Stomach (tissue), 4 donors: ENCODE measurements at regions not wholly inside any gene's neighbourhood (a gene's known extent, or its start where the extent isn't known, plus 50 kb on each side); places are given as distances from the start of the nearest gene placed in this dataset.

Experiments
- POLR2A ChIP-seq, 4 donors: fragments of 450-650 bp; IDR thresholded peaks; one replicate each; pipeline ENCODE4 v1.6.1; 2016; ENCODE audit warnings: antibody characterized with exemption in 4 of 4, control low read depth in 2 of 4, mild to moderate bottlenecking in 1 of 4, moderate library complexity in 1 of 4
- POLR2AphosphoS5 ChIP-seq, 3 donors: sonication (generic); formaldehyde crosslinking; IDR thresholded peaks; one replicate each; pipeline ENCODE4 v1.6.1; 2016; ENCODE audit warnings: antibody characterized with exemption in 3 of 3
- TF ChIP-seq, protein P1 (sequence below), 7 experiments: fragments of 450-650 bp in 4 of 7; fragments of 200-600 bp in 3 of 7; sonication (generic) in 3 of 7; IDR thresholded peaks; one replicate each; pipeline ENCODE4 v1.5.1; 2016 to 2019; ENCODE audit warnings: antibody characterized with exemption in 7 of 7, control low read depth in 2 of 7, mild to moderate bottlenecking in 1 of 7

DNA sequence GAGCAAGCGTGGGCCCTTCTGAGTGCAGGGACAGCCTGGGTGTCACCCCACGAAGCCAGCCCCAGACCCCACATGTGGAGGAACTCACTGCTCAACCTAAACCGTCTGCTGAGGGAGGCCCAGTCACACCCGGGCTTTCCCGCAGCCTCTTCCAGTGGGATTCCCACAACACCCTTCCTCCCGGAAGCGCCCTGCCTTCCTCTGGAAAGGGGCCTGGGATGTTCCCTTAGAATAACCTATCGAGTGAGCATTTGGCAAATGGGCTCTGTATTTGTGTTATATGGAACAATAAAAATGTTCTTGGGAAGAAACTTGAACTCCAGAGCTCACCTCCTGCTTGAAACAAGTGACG is 100.0 kb upstream of the DUSP22 start:
- TF ChIP-seq POLR2A (IDR thresholded peaks at IDR 0.05) (no peak), POLR2AphosphoS5 (IDR thresholded peaks at IDR 0.05) (no peak)
- TF ChIP-seq, protein P1, sequence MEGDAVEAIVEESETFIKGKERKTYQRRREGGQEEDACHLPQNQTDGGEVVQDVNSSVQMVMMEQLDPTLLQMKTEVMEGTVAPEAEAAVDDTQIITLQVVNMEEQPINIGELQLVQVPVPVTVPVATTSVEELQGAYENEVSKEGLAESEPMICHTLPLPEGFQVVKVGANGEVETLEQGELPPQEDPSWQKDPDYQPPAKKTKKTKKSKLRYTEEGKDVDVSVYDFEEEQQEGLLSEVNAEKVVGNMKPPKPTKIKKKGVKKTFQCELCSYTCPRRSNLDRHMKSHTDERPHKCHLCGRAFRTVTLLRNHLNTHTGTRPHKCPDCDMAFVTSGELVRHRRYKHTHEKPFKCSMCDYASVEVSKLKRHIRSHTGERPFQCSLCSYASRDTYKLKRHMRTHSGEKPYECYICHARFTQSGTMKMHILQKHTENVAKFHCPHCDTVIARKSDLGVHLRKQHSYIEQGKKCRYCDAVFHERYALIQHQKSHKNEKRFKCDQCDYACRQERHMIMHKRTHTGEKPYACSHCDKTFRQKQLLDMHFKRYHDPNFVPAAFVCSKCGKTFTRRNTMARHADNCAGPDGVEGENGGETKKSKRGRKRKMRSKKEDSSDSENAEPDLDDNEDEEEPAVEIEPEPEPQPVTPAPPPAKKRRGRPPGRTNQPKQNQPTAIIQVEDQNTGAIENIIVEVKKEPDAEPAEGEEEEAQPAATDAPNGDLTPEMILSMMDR (IDR thresholded peaks at IDR 0.05), result no peak
